HuH-7.5 (cell line): ENCODE measurements at regions not wholly inside any gene's neighbourhood (a gene's known extent, or its start where the extent isn't known, plus 50 kb on each side); places are given as distances from the start of the nearest gene placed in this dataset.

ENCODE experiments used
- DNase-seq: peaks from one replicate; pipeline ENCODE4 v3.0.0; 2011; ENCODE audit warnings: low spot score

DNA sequence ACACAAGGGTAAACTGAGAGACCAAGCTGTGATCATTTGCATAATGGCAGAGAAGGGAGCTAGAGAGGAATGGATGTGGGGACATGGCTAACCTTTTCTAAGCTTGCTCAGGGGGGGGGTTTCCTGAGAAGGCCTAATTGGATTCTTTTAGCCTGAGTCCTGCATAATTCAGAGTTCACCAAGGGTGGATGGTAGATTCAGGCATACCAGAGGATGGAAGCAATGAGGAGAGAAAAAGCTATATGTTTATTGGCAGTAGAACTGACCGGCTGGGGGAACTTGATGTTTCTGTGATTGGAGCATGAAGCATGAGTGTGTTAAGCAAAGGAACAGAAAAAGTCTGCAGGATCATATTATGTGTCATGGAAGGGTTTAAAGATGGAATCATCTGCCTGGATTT is 65.9 kb upstream of the KLF12 start:
- DNase-seq = no peak

DNA sequence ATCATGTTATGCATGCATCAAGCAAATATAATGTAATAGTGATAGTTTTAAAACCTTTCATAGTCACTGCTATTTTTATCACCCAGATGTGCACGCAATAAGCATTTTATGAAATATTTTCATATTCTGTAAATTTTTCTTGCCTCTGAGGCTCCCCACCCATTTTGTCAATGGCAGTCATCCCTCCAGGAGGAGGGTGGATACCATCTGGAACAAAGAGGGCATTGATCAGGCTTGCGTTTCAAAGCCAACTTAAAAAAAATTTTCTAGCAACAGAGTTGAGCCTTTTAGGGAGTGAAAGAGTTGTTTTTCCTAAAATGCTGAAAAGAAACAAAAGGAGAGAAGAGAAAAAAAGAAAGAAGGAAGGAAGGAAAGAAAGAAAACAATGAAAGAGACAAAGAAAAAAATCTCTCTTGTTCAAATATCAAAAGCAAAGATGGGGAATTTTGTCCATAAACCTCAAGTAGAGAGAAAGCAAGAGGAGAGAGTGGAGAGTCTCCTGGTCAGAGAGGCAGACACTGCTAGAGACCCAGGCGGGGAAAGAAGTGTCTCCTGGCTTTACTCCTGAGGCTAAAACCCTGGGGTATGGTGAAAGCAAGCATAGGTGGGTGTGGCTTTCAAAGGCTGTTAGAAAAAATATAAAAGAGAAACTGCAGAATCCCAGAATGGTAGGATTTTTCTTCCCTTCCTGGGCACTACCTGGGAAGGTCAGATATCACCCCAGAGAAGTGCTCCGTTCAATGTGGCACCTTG is 63.6 kb upstream of the KLF12 start:
- DNase-seq = no peak

DNA sequence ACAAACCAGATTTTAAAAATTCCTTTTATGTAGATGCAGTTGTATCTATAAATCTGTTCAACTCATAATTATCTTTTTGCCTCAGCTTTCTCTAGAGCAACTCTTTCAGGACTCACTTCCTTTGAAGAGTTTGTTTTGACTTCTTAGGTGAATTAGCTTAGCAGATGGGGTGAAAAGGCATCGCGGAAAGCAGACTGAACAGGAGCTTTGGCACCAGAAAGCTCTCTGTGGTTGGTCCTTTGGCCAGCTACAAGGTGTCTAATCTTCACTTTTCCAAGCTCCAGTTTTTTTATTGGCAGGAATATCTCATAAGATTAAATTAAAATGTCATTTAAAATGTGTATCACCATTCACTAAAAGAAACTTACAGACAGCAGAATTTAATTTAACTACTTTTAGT is 60.6 kb upstream of the KLF12 start:
- DNase-seq = no peak

DNA sequence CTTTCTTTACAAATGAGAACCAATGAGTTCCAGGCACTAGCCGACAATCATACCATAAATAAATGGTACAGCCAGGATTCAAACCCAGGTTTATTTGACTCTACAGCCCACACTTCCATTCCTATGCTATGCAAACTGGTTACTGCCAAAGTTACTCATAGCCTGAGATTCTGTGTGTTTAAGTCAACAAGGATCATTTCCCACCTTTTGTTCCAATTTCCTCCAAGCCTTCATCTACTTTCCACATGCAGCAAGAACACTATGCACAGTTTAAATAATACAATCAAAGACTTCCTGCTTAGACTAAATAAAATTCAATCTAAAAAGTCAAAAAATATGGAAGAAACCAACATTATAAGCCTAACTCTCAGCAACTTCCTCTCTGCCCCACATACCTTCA is 59.2 kb upstream of the KLF12 start:
- no peak for DNase-seq

DNA sequence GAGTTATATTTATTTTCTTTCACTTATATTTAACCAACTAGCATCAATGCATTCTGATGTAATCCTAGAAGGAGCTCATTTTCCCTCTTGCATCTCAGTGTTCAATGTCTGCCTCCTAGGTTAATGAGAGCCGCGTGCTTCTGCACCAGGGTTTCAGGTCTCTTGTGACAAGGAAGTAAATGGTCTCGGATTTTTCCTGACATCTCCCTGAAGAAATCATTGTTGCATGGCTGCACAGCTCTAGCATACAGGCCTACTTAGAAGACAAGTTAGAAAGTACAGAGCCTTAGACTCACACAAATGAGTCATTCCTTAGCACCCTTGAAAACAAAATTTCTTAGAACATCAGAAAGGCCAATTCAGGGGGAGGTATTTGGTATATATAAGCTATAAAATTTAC is 57.2 kb upstream of the KLF12 start:
- DNase-seq = no peak

DNA sequence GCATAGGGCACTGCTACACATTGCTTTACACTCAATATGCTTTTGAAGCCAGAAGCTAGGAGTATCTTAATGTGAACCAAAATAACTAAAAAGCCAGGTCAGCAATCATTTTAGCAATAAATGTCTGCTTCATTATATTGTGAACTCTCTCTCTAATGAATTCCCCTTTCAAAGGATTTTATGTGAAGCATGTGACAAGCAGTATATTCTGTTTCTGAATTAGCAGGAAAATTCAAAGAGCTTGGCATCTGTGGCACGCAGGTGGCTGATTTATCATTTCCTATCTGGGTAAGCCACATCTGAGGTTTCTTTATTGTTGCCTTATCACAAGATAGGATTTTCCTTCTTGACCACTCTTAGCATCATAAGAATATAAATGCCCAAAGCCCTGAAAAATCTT is 56.8 kb upstream of the KLF12 start:
- DNase-seq = no peak

DNA sequence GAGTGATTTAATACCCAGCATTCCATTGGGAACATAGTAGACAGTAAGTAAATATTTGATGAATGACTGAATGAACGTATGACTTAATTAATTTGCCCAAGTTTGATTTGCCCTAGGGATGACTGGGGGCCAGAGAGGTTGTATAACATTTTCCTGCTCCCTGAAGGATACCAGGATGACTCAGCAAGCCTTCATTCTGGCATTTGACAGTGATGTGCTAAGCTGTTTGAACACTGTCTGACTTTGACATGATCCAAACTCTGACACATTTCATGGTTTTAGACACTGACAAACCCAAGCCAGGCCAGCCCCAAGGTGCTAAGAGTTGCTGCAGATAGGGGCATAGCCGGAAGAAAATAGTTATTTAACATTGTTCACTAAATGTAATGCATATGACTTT is 53.4 kb upstream of the KLF12 start:
- DNase-seq = no peak

DNA sequence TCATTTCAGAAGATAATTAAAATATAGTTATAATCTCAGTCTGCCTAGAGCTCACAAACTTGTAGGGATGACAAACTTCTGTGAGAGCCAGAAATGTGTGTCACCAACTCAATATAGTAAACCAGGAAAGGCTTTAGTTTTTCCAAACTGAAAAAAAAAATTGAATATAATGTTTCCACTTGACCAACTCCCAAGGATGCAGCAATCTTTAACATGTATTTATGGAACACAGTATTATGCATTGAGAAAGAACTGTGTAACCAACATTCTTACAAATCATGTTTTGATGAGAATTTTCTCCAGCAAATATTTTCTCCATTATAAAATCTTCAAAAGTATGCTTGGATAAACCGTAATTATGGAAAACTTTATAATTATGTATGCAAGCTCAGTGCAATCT is 50.1 kb upstream of the KLF12 start:
- no peak for DNase-seq
